BLaER1 treated with 17β-estradiol and CSF1 and Interleukin-3, amounts not matched to agents 10 nM and 100 nM (cell line): ENCODE measurements at regions not wholly inside any gene's neighbourhood (a gene's known extent, or its start where the extent isn't known, plus 50 kb on each side); places are given as distances from the start of the nearest gene placed in this dataset.
"Not testable (repeated sequence)": the region's sequence is repeated elsewhere in the genome, so short reads cannot be mapped to it uniquely, and the experiment has no call there.

Experiments used
- H3K27ac ChIP-seq, 11 experiments: shearing (Covaris generic); formaldehyde crosslinking; 2 replicates each; pipeline ENCODE4 v1.8.1; 2022
- H3K27me3 ChIP-seq, 11 experiments: shearing (Covaris generic); formaldehyde crosslinking; 2 replicates each; pipeline ENCODE4 v1.8.1; 2022
- H3K36me3 ChIP-seq, 11 experiments: shearing (Covaris generic); formaldehyde crosslinking; 2 replicates each; pipeline ENCODE4 v1.8.1; 2022
- H3K4me1 ChIP-seq, 10 experiments: shearing (Covaris generic); formaldehyde crosslinking; 2 replicates each; pipeline ENCODE4 v1.8.1; 2022
- H3K4me2 ChIP-seq, 11 experiments: shearing (Covaris generic); formaldehyde crosslinking; 2 replicates each; pipeline ENCODE4 v1.8.1; 2022
- H3K4me3 ChIP-seq, 10 experiments: shearing (Covaris generic); formaldehyde crosslinking; 2 replicates each; pipeline ENCODE4 v1.8.1; 2022
- H3K9ac ChIP-seq, 11 experiments: shearing (Covaris generic); formaldehyde crosslinking; 2 replicates each; pipeline ENCODE4 v1.8.1; 2022
- H3K9me3 ChIP-seq, 11 experiments: shearing (Covaris generic); formaldehyde crosslinking; replicated peaks in 1 of 11; 2 replicates each; pipeline ENCODE4 v1.8.1; 2022
- H4K20me1 ChIP-seq, 11 experiments: shearing (Covaris generic); formaldehyde crosslinking; 2 replicates each; pipeline ENCODE4 v1.8.1; 2022
- Cebpa-rat ChIP-seq, 11 experiments: shearing (Covaris generic); IDR thresholded peaks; 2 replicates each; pipeline ENCODE4 v1.8.1; 2022

DNA sequence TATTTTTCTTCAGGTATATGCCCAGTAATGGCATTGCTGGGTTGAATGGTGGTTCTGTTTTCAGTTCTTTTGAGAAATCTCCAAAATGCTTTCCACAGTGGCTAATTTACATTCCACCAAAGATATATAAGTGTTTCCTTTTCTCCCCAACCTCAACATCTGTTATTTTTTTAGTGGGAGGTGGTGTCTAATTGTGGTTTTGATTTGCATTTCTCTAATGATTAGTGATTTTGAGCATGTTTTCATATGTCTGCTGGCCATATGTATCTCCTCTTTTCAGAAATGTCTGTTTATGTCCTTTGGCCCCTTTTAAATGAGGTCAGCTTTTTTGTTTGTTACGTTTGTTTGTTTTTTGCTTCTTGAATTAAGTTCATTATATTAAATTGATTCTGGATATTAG, 760.2 kb downstream of the KCNA4 start:
- no peak overlapping the region for H3K4me3 ChIP-seq

DNA sequence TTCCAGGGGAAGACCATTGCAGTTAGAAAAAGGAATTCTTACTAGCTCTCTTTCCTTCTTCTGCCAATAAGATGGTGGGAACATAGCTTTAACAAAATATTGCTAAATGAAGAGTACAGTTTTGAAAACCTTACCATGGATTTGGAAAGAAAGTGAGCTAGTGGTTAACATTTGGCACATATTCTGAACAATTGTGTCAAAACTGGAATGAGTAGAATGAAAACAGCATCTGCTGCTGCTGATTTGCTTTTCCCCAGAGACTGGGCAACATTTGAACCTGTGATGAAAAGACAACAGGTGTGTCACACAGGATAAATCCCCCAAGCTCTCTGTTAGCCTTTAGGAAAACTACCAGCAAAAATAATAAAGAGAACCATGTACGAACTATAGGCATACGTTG, 761.4 kb downstream of the KCNA4 start:
- Histone ChIP-seq H3K4me3 (no peak overlapping the region), H3K4me1 (peaks cover 8 to 30% (median 20%) of the 10 kb centered on the region in 10 experiments; a peak in 17 of 20 replicates), H3K36me3 (no peaks in the 10 kb centered on the region), H3K4me2 (peak overlapping the region in 10 of 11 experiments; percentile 2 to 65 (median 41); a peak in 15 of 22 replicates), H3K27ac (no peak overlapping the region), H3K9me3 (peaks cover 0 to 27% (median 0%) of the 10 kb centered on the region in 11 experiments; a peak in 4 of 22 replicates), H3K9ac (no peak overlapping the region), H3K27me3 (no peaks in the 10 kb centered on the region), H4K20me1 (no peaks in the 10 kb centered on the region)
- no peak for TF ChIP-seq Cebpa-rat (IDR thresholded peaks at IDR 0.05)

More for the DNA sequence above, 760.2 kb downstream of the KCNA4 start:
- no peak for TF ChIP-seq Cebpa-rat (IDR thresholded peaks at IDR 0.05)
- peaks cover 7 to 34% (median 23%) of the 10 kb centered on the region in 10 experiments; a peak in 17 of 20 replicates for H3K4me1 ChIP-seq
- H3K36me3 ChIP-seq: no peaks in the 10 kb centered on the region
- H3K4me2 ChIP-seq: peak overlapping the region in 7 of 11 experiments; percentile 25 to 65 (median 46); a peak in 9 of 22 replicates
- H3K9me3 ChIP-seq: peaks cover 0 to 16% (median 0%) of the 10 kb centered on the region in 11 experiments; a peak in 1 of 22 replicates
- no peaks in the 10 kb centered on the region for H4K20me1 ChIP-seq
- H3K27ac ChIP-seq: no peak overlapping the region
- H3K27me3 ChIP-seq: no peaks in the 10 kb centered on the region
- no peak overlapping the region for H3K9ac ChIP-seq

DNA sequence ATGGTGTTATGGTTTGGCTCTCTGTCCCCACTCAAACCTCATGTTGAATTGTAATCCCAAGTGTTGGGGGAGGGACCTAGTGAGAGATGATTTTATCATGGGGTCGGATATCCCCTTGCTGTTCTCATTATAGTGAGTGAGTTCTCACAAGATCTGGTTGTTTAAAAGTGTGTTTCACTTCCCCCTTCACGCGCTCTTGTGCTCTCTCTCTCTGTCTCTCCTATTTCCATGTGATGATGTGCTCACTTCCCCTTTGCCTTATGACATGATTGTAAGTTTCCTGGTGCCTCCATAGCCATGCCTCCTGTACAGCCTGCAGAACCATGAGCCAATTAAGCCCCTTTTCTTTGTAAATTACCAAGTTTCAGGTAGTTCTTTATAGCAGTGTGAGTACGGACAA, 765.1 kb downstream of the KCNA4 start:
- Histone ChIP-seq H3K4me3 (no peak overlapping the region), H3K4me2 (peak overlapping the region in 4 of 11 experiments; percentile 4 to 54 (median 41); a peak in 7 of 22 replicates), H3K36me3 (no peaks in the 10 kb centered on the region), H4K20me1 (no peaks in the 10 kb centered on the region), H3K9me3 (peaks cover 0 to 28% (median 0%) of the 10 kb centered on the region in 11 experiments; a peak in 4 of 22 replicates), H3K27ac (peak overlapping the region in 6 of 11 experiments; percentile 1 to 50 (median 12); a peak in 6 of 22 replicates), H3K27me3 (no peaks in the 10 kb centered on the region), H3K9ac (no peak overlapping the region), H3K4me1 (peaks cover 8 to 30% (median 20%) of the 10 kb centered on the region in 10 experiments; a peak in 17 of 20 replicates)
- no peak for TF ChIP-seq Cebpa-rat (IDR thresholded peaks at IDR 0.05)

DNA sequence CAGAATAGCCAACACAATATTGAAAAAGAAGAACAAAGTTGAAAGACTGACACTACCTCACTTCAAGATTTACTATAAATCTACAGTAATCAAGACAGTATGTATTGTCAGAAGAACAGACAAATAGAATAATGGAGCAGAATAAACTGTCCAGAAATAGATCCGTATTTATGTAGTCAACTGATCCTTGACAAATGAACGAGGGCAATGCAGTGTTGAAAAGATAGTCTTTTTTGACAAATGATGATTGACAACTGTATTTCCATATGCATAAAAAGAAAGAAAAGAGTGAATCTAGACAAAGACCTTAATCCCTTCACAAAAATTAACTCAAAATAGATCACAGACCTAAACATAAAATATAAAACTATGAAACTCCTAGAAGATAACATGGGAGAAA, 767.1 kb downstream of the KCNA4 start:
- Histone ChIP-seq H4K20me1 (no peaks in the 10 kb centered on the region), H3K4me2 (no peak overlapping the region), H3K9ac (no peak overlapping the region), H3K36me3 (no peaks in the 10 kb centered on the region), H3K27me3 (no peaks in the 10 kb centered on the region), H3K27ac (no peak overlapping the region), H3K4me1 (peaks cover 0 to 16% (median 4%) of the 10 kb centered on the region in 10 experiments; a peak in 8 of 20 replicates), H3K4me3 (no peak overlapping the region), H3K9me3 (peaks cover 0 to 20% (median 0%) of the 10 kb centered on the region in 11 experiments; a peak in 4 of 22 replicates)
- no peak for TF ChIP-seq Cebpa-rat (IDR thresholded peaks at IDR 0.05)

DNA sequence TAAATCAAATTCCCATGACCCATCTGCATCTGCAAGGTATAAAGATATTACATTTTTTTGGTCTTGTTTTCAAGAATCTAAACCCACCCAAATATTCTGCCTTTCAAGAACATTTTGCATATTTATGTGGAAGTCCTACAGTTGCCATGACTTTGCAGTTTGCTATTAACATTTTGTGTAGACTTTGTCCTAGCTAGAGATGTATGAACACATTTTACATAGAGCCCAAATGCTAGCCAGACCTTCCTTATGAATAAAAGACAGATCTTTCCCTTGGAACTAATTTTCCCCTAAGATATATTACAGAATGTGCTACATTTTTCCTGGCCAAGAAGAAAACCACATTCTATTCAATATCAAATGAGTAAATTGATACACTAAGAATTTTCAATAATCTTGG, 772.5 kb downstream of the KCNA4 start:
- no peaks in the 10 kb centered on the region for H3K27me3 ChIP-seq
- no peaks in the 10 kb centered on the region for H3K4me1 ChIP-seq
- H3K36me3 ChIP-seq: no peaks in the 10 kb centered on the region
- no peak overlapping the region for H3K9ac ChIP-seq
- no peak for TF ChIP-seq Cebpa-rat (IDR thresholded peaks at IDR 0.05)
- no peak overlapping the region for H3K4me2 ChIP-seq
- no peaks in the 10 kb centered on the region for H4K20me1 ChIP-seq
- H3K9me3 ChIP-seq: no peaks in the 10 kb centered on the region
- H3K27ac ChIP-seq: no peak overlapping the region
- H3K4me3 ChIP-seq: no peak overlapping the region

DNA sequence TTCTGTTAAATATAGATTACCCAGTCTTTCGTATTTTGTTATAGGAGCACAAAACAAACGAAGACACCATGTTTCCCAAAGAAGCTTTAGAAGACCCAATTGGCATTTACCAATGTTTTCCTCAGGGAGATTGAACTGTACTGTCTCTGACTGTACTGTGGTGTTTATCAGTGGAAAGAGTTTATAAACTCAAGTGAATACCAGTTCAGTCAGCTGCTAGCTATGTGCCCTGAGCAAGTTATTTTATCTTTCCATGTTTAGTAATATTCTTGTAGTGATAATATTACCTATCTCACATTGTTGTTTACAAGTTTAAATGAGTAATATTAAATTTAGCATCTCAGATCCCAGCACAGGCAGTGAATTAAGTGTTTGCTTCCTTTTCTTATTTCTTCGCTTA, 773.2 kb downstream of the KCNA4 start:
- Histone ChIP-seq H3K9ac (no peak overlapping the region), H4K20me1 (no peaks in the 10 kb centered on the region), H3K36me3 (no peaks in the 10 kb centered on the region), H3K27ac (no peak overlapping the region), H3K4me1 (no peaks in the 10 kb centered on the region), H3K9me3 (no peaks in the 10 kb centered on the region), H3K27me3 (no peaks in the 10 kb centered on the region), H3K4me3 (no peak overlapping the region), H3K4me2 (no peak overlapping the region)
- no peak for TF ChIP-seq Cebpa-rat (IDR thresholded peaks at IDR 0.05)

DNA sequence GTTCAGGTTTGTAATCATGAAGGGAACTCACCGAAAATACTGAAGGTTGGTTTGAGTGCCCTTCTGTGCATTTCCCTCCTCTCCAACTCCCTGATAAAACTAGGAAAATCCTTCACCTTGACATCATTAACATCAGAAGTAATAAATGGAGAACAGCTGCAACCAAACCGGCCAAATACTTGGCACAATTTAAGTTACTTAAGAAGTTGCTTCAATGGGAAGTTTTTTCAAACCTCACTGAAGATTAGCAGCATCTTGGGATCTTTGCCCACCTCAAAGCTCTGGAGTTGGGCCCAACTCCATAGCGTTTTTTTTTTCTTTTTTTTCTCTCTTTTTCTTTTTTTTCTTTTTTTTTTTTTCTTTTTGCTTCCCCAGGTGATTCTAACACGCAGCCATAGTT, 784.8 kb downstream of the KCNA4 start:
- no peaks in the 10 kb centered on the region for H3K36me3 ChIP-seq
- no peak overlapping the region for H3K4me2 ChIP-seq
- no peaks in the 10 kb centered on the region for H3K27me3 ChIP-seq
- no peaks in the 10 kb centered on the region for H4K20me1 ChIP-seq
- H3K9me3 ChIP-seq: no peaks in the 10 kb centered on the region
- H3K4me1 ChIP-seq: no peaks in the 10 kb centered on the region
- H3K27ac ChIP-seq: no peak overlapping the region
- no peak overlapping the region for H3K4me3 ChIP-seq
- no peak for TF ChIP-seq Cebpa-rat (IDR thresholded peaks at IDR 0.05)
- H3K9ac ChIP-seq: no peak overlapping the region

DNA sequence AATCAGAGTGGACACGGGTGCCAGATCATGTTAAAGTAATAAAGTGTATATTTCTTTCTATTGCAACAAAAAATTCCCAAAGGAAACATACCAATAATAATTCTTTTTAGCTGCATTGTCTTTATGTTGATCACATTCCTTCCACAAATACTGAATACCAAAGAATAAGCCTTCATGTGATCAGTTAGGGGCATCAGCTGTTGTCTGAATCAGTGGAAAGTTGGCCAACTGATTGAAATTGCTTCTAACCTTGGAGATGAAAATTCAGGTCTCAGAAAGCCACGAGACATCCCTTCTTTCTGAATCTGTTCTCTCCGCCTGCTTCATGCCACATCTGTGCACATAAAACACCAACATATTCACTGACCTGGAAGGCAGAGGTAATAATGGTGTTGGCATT, 785.2 kb downstream of the KCNA4 start:
- Histone ChIP-seq H3K4me3 (no peak overlapping the region), H3K9ac (no peak overlapping the region), H3K36me3 (no peaks in the 10 kb centered on the region), H3K4me1 (no peaks in the 10 kb centered on the region), H3K27me3 (no peaks in the 10 kb centered on the region), H3K27ac (no peak overlapping the region), H3K4me2 (no peak overlapping the region), H3K9me3 (no peaks in the 10 kb centered on the region), H4K20me1 (no peaks in the 10 kb centered on the region)
- TF ChIP-seq Cebpa-rat (IDR thresholded peaks at IDR 0.05): no peak

DNA sequence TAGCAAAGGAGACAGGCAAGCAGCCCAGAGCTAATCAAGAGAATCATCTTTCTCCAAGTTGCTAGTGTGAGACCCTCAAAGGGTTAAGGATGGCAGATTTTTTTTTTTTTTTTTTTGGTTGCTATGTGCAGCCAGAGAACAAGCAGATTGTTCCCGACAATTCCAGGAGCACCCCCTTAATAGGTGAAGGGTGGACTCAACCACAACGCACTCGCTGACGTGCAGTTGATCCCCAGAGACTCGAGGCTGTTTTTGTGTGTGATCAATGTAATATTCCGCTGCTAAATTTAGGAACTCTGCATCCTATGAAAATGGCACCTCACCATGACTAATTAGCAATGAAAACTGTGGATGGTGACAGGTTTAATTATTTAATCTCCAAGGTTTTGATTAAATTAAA, 789.0 kb downstream of the KCNA4 start:
- Histone ChIP-seq H3K4me2 (no peak overlapping the region), H3K9me3 (peaks cover 0 to 19% (median 12%) of the 10 kb centered on the region in 11 experiments; a peak in 12 of 22 replicates), H3K4me1 (no peaks in the 10 kb centered on the region), H3K27ac (no peak overlapping the region), H3K36me3 (no peaks in the 10 kb centered on the region), H3K4me3 (no peak overlapping the region), H3K27me3 (no peaks in the 10 kb centered on the region), H4K20me1 (no peaks in the 10 kb centered on the region), H3K9ac (no peak overlapping the region)
- TF ChIP-seq Cebpa-rat (IDR thresholded peaks at IDR 0.05): no peak

DNA sequence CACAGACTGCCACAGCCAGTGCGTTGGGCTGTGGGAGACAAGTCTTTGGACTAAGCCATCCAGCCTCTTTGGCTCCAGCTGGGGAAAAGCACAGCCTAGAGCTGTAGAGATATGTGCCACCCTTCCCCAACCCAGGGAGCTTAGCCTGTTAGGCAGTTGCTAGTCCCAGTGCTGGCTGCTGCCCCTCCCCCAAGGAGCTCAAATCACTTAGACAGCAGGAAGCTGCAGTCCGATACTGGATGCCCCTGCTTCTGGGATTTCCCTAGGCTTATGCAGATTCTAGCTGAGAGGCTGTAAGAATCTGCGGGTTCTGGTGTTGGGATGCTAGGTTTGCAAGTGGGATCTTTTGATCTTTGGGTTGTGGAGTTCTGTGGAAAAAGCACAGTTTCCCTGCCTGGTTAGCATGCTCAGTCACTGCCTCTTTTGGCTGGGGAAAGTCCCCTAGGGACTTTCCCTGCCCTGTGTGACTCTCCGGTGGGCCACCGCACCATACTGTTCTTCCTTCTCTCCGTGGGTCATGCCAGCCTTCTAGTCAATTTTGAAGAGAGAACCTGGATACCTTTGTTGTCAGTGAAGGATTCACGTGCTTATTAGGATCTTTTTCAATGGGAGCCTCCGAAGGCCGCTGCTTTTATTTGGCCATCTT, 792.0 kb downstream of the KCNA4 start:
- Histone ChIP-seq H3K9me3 (peaks cover 0 to 25% (median 13%) of the 10 kb centered on the region in 11 experiments; a peak in 14 of 22 replicates), H4K20me1 (no peaks in the 10 kb centered on the region), H3K4me2 (no peak overlapping the region), H3K27me3 (no peaks in the 10 kb centered on the region), H3K9ac (no peak overlapping the region), H3K27ac (no peak overlapping the region), H3K36me3 (no peaks in the 10 kb centered on the region), H3K4me3 (no peak overlapping the region), H3K4me1 (no peaks in the 10 kb centered on the region)
- no peak for TF ChIP-seq Cebpa-rat (IDR thresholded peaks at IDR 0.05)

DNA sequence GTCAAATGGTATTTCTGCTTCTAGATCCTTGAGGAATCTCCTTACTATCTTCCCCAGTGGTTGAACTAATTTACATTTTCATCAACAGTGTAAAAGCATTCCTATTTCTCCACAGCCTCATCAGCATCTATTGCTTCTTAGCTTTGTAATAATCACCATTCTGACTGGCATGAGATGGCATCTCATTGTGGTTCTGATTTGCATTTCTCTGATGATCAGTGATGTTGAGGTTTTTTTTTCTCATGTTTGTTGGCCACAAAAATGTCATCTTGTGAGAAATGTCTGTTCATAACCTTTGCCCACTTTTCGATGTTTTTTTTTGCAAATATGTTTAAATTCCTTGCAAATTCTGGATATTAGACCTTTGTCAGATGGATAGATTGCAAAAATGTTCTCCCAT, 797.3 kb downstream of the KCNA4 start:
- peaks cover 0 to 24% (median 11%) of the 10 kb centered on the region in 11 experiments; a peak in 15 of 22 replicates for H3K9me3 ChIP-seq
- not testable (repeated sequence) for H3K27ac ChIP-seq, H3K36me3 ChIP-seq, H4K20me1 ChIP-seq, H3K27me3 ChIP-seq, H3K4me3 ChIP-seq, H3K4me2 ChIP-seq, H3K4me1 ChIP-seq, H3K9ac ChIP-seq
